ENCODE measurements at regions not wholly inside any gene's neighbourhood (a gene's known extent, or its start where the extent isn't known, plus 50 kb on each side); places are given as distances from the start of the nearest gene placed in this dataset.

- TF ChIP-seq TAF1 (IDR thresholded peaks at IDR 0.05; ENCODE audit: low read depth): no peak
- TF ChIP-seq YY1 (IDR thresholded peaks at IDR 0.05; ENCODE audit: low read depth): no peak
- no peak for TF ChIP-seq TCF12 (IDR thresholded peaks at IDR 0.05; ENCODE audit: low read depth)
- TF ChIP-seq EP300 (IDR thresholded peaks at IDR 0.05; ENCODE audit: borderline replicate concordance): no peak
- TF ChIP-seq, protein P1, sequence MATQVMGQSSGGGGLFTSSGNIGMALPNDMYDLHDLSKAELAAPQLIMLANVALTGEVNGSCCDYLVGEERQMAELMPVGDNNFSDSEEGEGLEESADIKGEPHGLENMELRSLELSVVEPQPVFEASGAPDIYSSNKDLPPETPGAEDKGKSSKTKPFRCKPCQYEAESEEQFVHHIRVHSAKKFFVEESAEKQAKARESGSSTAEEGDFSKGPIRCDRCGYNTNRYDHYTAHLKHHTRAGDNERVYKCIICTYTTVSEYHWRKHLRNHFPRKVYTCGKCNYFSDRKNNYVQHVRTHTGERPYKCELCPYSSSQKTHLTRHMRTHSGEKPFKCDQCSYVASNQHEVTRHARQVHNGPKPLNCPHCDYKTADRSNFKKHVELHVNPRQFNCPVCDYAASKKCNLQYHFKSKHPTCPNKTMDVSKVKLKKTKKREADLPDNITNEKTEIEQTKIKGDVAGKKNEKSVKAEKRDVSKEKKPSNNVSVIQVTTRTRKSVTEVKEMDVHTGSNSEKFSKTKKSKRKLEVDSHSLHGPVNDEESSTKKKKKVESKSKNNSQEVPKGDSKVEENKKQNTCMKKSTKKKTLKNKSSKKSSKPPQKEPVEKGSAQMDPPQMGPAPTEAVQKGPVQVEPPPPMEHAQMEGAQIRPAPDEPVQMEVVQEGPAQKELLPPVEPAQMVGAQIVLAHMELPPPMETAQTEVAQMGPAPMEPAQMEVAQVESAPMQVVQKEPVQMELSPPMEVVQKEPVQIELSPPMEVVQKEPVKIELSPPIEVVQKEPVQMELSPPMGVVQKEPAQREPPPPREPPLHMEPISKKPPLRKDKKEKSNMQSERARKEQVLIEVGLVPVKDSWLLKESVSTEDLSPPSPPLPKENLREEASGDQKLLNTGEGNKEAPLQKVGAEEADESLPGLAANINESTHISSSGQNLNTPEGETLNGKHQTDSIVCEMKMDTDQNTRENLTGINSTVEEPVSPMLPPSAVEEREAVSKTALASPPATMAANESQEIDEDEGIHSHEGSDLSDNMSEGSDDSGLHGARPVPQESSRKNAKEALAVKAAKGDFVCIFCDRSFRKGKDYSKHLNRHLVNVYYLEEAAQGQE (IDR thresholded peaks at IDR 0.05; ENCODE audit: low read depth): no peak
- TF ChIP-seq, protein P2, sequence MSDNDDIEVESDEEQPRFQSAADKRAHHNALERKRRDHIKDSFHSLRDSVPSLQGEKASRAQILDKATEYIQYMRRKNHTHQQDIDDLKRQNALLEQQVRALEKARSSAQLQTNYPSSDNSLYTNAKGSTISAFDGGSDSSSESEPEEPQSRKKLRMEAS (IDR thresholded peaks at IDR 0.05): no peak
- no peak for TF ChIP-seq CEBPB (IDR thresholded peaks at IDR 0.05)
Measured at GRCh38 chr9:116095403-116095802, 58.2 kb upstream of the PAPPA start.
